NCI-H2081 (cell line): ENCODE measurements at regions not wholly inside any gene's neighbourhood (a gene's known extent, or its start where the extent isn't known, plus 50 kb on each side); places are given as distances from the start of the nearest gene placed in this dataset.
A peak's percentile ranks its signal among the peaks of the same experiment; 100 is the strongest.

Experiments used
- DNase-seq, 2 experiments: peaks; one replicate each; lab custom pipeline; 2025; lab: John Stamatoyannopoulos, UW

GRCh38 chr14:73782623-73783022 lies 68.4 kb upstream of the PNMA1 start:
- DNase-seq: no peak

GRCh38 chr14:73780896-73781295 lies 66.7 kb upstream of the PNMA1 start:
- DNase-seq: no peak

DNA sequence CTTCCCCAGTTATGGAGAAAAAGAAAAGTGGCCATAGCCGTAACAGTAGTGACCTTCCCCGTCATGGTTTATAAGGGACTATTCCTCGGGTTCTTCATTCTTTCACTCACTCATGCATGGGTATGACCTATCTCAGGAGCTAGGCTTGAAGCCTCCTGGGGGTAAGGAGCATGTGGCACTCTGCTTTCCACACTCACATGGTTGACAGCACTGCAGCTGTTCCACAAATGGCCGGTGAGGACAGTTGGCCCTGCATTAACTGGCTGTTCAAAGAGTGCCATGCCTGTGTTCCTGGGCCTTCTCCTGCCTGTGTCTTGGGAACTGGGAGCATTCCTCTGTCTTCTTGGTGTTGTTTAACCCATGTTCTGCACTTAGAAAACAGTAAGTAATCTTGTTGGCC lies 66.2 kb upstream of the PNMA1 start:
- no peak for DNase-seq

- no peak for DNase-seq
These were observed 64.6 kb upstream of the PNMA1 start for GRCh38 chr14:73778736-73779135.

DNA sequence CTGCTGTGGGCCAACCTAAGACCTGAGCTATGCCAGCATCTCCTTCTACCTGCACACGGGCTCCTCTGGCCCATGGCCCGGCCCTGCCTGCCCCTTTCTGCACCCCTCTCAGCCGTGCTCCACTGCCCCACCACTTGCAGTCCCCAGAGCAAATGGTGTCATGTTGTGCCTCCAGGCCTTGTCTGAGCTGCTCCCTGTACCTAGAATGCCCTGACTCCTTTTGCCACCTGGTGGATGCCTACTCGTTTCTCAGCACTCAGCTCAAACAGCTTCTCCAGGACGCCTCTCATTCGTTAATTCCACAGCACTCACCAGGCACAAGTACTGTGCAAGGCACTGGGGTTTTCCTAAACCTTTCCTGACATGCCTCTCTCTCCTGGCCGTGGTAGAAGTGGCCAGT lies 63.2 kb upstream of the PNMA1 start:
- DNase-seq: no peak

DNA sequence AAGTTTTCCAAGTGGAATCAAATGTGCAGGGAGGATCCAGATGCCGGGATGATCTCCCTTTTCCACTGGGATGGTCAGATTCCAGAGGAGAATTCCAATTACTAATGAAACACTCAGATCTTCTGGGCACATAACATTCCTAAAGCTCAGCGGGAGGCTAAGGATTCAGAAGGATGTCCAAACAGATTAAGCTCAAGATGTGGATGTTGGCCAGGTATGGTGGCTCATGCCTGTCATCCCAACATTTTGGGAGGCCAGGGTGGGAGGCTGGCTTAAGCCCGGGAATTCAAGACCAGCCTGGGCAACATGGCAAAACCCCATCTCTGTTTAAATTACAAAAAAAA lies 62.0 kb upstream of the PNMA1 start:
- DNase-seq: no peak

GRCh38 chr14:73775339-73776193 lies 61.4 kb upstream of the PNMA1 start:
- no peak for DNase-seq

DNA sequence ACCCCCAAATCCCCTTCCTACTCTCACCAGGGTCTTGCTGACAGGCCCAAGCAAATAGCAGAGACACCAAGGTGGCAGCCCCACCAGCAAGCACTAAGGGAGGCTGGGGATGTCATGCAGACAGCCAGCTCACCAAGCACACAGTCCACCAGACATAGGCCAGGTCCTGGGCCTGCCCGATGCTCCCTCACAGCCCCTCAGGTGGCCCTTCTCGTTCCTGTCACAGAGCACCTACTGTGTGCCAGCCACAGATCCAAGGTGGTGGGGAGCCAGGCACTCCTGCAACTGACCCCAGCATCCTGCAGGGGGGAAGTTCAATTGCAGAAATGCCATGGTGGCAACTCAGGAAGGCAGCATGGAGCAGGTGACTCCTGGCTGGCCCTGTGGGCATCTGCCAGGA lies 60.5 kb upstream of the PNMA1 start:
- DNase-seq: no peak

DNA sequence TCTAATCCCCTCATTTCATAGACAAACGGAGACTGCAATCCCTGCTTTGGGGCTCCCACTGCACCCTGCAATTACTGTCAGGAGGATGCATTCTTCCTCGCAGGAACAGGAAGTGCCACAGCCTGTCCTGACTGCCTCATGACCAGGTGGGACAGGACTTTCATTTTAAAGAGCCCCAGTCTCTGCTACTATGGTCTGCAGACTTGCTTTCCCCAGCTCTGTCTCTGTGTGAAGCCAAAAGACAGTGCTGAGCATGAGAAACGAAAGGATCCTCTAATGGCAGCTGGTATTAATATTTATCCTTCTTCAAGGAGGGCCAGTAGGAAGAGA lies 60.0 kb upstream of the PNMA1 start:
- DNase-seq: no peak

- no peak for DNase-seq
These were observed 59.5 kb upstream of the PNMA1 start for GRCh38 chr14:73773441-73774240.

- DNase-seq: peak; percentile 68 to 87
These were observed 57.9 kb upstream of the PNMA1 start for GRCh38 chr14:73771848-73772638.

DNA sequence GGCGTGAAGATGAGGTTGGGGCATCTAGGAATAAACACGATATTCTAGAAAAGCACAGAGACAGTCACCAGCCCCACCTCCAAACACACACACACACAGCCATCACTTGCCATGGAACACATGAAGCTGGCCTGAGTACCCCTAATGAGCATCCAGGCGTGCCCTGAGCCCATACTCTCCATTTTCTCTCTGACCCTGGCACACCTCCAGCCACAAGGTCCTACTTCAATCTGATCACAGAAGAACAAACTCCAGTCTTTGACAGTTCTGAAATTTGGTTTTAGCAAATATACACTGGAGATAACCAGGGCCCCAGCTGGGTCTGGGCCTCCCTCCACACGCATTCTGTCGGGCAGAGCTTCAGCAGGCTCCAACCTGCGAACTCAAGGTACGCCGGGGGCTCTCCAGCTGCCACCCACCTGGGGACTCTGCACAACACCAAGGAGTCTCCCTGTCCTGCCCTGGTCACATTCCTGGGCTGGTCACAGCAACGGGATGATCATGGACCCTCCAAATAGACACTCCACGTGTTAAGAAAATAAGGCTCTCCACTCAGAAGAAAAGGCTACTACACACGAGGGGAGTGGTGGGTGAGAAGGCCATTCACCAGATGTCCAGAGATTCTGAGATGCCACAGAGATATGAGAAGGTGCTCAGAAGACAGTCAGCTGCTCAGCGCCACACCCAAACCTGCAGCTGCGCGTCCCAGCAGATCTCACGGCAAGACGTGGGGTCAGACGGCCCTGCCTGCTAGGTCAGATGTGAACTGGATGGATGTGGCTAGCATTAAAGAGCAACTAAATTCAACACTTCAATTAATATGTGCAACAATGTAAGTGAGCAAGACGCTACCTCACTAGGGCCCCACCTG lies 57.0 kb upstream of the PNMA1 start:
- DNase-seq: no peak

DNA sequence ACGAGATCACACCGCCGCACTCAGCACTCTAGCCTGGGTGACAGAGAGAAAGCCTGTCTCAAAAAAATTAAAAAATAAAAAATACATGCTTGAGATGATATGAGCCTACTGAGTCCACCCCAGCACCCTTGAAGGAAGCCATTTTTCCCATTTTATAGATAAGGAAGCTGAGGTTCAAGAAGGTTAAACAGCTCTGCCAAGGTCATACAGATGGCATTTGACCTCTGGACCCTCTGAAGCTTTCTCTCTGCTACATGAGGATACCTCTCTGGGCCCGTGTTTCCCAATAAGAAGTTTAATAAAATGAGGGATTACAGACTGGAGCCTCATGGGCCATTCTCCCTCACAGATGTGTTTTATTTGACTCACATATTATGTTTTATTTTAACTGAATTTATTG lies 53.9 kb upstream of the PNMA1 start:
- no peak for DNase-seq

DNA sequence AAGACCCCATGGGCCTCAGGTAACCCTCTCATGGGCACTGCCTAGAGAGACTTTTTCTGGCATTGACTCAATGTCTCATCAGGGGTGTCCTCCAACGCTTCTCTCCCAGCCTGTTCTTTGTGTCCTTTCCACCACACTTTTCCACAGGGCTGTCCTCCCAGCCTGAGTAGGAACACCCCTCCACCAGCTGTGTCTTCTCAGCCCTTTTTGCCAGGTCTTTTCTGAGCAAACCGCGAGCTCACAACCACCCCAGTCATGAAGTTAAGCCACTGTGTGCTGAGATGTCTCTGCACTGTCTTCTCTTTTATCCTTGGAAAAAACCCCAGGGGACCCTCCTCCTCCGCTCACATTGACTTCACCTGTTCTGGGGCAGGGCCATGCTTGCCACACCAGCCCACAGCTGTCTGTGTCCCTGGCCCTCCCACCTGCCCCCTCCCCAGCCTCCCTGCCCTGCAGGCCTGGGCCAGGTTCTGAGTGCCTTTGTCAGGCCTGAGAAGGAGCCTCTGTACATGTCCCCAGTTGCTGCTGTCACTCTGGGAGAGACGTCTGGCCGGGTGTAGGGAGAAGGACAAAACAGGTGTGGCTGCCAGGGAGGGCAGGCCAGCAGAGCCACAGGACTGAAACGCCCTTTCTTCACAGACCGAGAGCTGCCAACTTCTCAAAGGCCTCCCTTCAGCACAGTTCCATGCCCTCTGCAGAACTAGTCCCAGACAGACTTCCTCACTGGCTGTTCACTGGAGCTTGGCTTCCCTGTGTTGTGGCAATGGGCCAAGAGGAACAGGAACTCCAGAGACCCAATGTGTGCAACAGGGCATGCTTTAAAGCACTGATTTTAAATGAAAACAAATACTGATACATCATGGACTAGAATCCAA lies 50.5 kb upstream of the PNMA1 start:
- DNase-seq: no peak
